ENCODE measurements at regions not wholly inside any gene's neighbourhood (a gene's known extent, or its start where the extent isn't known, plus 50 kb on each side); places are given as distances from the start of the nearest gene placed in this dataset.

- in situ Hi-C loops (cut with MboI; ENCODE audit: low pct_unique_long_range_greater_than_20kb, low sequenced_read_pairs, unreplicated experiment), result no loop called here
- TF ChIP-seq, protein P1, sequence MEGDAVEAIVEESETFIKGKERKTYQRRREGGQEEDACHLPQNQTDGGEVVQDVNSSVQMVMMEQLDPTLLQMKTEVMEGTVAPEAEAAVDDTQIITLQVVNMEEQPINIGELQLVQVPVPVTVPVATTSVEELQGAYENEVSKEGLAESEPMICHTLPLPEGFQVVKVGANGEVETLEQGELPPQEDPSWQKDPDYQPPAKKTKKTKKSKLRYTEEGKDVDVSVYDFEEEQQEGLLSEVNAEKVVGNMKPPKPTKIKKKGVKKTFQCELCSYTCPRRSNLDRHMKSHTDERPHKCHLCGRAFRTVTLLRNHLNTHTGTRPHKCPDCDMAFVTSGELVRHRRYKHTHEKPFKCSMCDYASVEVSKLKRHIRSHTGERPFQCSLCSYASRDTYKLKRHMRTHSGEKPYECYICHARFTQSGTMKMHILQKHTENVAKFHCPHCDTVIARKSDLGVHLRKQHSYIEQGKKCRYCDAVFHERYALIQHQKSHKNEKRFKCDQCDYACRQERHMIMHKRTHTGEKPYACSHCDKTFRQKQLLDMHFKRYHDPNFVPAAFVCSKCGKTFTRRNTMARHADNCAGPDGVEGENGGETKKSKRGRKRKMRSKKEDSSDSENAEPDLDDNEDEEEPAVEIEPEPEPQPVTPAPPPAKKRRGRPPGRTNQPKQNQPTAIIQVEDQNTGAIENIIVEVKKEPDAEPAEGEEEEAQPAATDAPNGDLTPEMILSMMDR (IDR thresholded peaks at IDR 0.05; ENCODE audit: extremely low read depth, insufficient read depth, missing control alignments), result no peak
- DNase-seq (ENCODE audit: low spot score), result no peak
Observed at GRCh38 chr12:24714237-24714636, 234.7 kb downstream of the BCAT1 start.

DNA sequence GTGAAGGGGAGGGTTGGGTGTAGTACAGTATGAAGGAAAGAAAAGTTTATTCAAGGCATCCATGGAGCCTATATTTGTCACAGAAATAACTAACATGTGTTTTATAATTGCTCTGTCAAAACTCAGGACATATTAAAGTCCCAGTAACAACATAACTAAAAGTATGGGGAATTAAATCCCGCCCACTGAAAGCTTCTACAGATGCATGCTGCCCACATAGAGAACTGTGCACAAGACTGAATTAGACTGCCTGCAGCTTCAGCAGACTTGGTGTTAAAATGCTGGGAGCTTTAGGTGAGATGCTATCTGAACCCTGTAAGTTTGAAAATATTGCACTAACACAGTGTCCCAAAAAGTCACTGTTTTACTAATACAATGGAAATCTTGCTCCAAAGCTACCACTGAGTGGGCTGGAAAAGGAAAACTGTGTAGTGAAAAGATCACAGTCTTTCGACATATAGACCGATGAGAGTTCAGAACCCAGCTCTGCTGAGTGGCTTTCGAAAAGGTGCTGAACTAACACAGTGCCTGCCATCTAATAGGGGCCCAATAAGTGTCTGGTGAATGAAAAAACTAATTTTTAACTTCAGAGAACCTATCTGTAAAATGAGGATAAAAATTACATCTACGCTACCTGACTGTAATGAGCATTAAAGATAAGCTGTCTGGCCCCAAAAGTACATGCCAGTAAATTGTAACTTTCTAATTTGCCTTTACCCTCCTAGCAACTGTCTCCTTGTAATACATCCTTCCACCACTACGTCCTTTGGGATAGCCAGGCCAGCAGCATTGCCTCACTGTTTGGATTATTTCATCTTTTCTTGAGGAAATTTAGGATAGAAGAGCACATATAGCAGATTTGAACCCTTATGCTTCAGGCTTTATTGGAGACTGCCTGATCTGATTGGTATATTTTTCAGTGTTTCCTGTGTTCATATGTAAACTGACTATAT is 237.6 kb downstream of the BCAT1 start:
- DNase-seq (ENCODE audit: low spot score), result no peak
- TF ChIP-seq, protein P1 (IDR thresholded peaks at IDR 0.05; ENCODE audit: extremely low read depth, insufficient read depth, missing control alignments), result no peak
- in situ Hi-C loops (cut with MboI; ENCODE audit: low pct_unique_long_range_greater_than_20kb, low sequenced_read_pairs, unreplicated experiment), result no loop called here

GRCh38 chr12:24709216-24709615 is 239.7 kb downstream of the BCAT1 start:
- no peak for DNase-seq (ENCODE audit: low spot score)
- TF ChIP-seq, protein P1 (IDR thresholded peaks at IDR 0.05; ENCODE audit: extremely low read depth, insufficient read depth, missing control alignments), result no peak
- in situ Hi-C loops (cut with MboI; ENCODE audit: low pct_unique_long_range_greater_than_20kb, low sequenced_read_pairs, unreplicated experiment), result no loop called here

DNA sequence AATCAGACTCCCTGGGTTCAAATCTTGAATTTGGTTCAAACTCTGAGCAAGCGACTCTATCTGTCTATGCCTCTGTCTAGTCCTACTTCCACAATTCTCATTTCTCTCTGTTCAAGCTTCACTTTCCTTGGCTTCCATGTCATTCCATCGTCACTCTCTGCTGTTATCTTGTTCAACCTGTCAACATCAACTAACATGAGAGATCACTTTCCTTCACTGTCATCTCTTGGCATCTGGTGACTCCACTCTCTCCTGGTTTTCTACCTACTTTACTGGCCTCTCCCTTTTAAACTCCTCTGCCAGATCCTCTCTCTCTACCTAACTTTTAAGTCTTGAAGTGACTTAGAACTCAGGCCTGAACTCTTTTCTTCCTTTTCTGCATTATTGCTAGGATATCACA is 240.2 kb downstream of the BCAT1 start:
- no peak for DNase-seq (ENCODE audit: low spot score)
- in situ Hi-C loops (cut with MboI; ENCODE audit: low pct_unique_long_range_greater_than_20kb, low sequenced_read_pairs, unreplicated experiment), result no loop called here
- TF ChIP-seq, protein P1 (IDR thresholded peaks at IDR 0.05; ENCODE audit: extremely low read depth, insufficient read depth, missing control alignments), result no peak

GRCh38 chr12:24708043-24708442 is 240.9 kb downstream of the BCAT1 start:
- TF ChIP-seq, protein P1 (IDR thresholded peaks at IDR 0.05; ENCODE audit: extremely low read depth, insufficient read depth, missing control alignments), result no peak
- in situ Hi-C loops (cut with MboI; ENCODE audit: low pct_unique_long_range_greater_than_20kb, low sequenced_read_pairs, unreplicated experiment), result no loop called here
- no peak for DNase-seq (ENCODE audit: low spot score)

DNA sequence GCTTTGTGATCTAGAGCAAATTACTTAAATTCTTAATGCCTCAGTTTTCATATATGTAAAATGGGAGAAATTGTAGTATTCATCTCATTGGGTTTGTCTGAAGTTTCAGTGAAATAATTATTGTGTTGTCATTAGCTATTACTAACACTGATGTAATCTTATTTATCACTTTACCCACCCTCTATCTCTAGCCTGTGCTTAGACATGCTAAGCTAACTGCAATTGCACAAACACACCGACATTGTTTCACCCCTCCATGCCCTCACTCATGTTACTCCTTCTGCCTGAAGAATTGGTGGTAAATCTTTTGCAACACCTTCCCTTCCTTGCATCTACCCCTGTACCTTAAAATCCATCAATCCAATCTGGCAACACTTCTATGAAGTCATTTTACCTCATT is 241.6 kb downstream of the BCAT1 start:
- DNase-seq (ENCODE audit: low spot score), result no peak
- TF ChIP-seq, protein P1 (IDR thresholded peaks at IDR 0.05; ENCODE audit: extremely low read depth, insufficient read depth, missing control alignments), result no peak
- in situ Hi-C loops (cut with MboI; ENCODE audit: low pct_unique_long_range_greater_than_20kb, low sequenced_read_pairs, unreplicated experiment), result no loop called here

Data from GM13977 (cell line).